RWPE1 (cell line): ENCODE measurements at regions not wholly inside any gene's neighbourhood (a gene's known extent, or its start where the extent isn't known, plus 50 kb on each side); places are given as distances from the start of the nearest gene placed in this dataset.
"Not testable (repeated sequence)": the region's sequence is repeated elsewhere in the genome, so short reads cannot be mapped to it uniquely, and the experiment has no call there.

Source experiments
- CTCF ChIA-PET: fragments of 350-600 bp; sonication (Branson Sonifier 250); formaldehyde crosslinking; extraction: SDS; loops from one replicate; lab custom pipeline; 2021; lab: Yijun Ruan, JAX
- POLR2A ChIA-PET: fragments of 400-600 bp; formaldehyde crosslinking; extraction: SDS; loops from one replicate; lab custom pipeline; 2020; ENCODE audit warnings: antibody characterized with exemption; ENCODE audit not compliant: low non-redundant PET; lab: Yijun Ruan, JAX
- DNase-seq: peaks from one replicate; pipeline ENCODE4 v3.0.0; 2012; ENCODE audit warnings: low spot score
- H3K27ac ChIP-seq: fragments of 450-650 bp; 2 replicates; pipeline ENCODE4 v1.5.1; 2017
- CTCF ChIP-seq: fragments of 450-650 bp; conservative IDR thresholded peaks from 2 replicates; pipeline ENCODE4 v1.5.1; 2017; ENCODE audit warnings: low read depth, mild to moderate bottlenecking

- no peak for DNase-seq
- no peak for TF ChIP-seq CTCF
- POLR2A ChIA-PET, result no interaction called here
- no peak overlapping the region for H3K27ac ChIP-seq
- CTCF ChIA-PET, result interaction anchor here (0.6 kb wide), 1 partner anchor 375 kb away, joined by 3 read pairs; no protein-coding TSS in a partner anchor
Measured at GRCh38 chr6:114827135-114827534, 484.3 kb upstream of the HS3ST5 start.

- no peak for DNase-seq
- no peak overlapping the region for H3K27ac ChIP-seq
- no peak for TF ChIP-seq CTCF
- POLR2A ChIA-PET, result no interaction called here
- CTCF ChIA-PET, result no interaction called here
Measured at GRCh38 chr6:114824409-114824808, 481.6 kb upstream of the HS3ST5 start.

DNA sequence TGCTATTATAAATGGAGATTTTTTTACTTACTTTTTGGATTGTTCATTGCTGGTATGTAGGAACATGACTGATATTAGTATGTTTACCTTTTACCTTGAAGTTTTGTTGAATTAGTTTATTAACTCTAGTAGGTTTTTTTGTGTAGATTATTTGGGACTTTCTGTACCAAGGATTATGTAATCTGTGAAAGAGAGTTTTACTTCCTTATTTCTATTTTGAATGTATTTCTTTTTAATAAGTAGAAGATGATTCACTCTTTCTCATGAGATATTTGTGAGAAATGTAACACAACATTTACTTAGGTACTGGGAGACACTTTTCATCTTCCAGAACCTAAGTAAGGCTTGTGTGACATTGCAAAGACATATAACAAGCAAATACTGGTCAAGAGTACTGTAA lies 473.9 kb upstream of the HS3ST5 start:
- no peak overlapping the region for H3K27ac ChIP-seq
- CTCF ChIA-PET, result no interaction called here
- TF ChIP-seq CTCF, result no peak
- POLR2A ChIA-PET, result no interaction called here
- no peak for DNase-seq

- POLR2A ChIA-PET, result no interaction called here
- TF ChIP-seq CTCF, result no peak
- no peak overlapping the region for H3K27ac ChIP-seq
- no peak for DNase-seq
- CTCF ChIA-PET, result no interaction called here
Measured at GRCh38 chr6:114810468-114810867, 467.6 kb upstream of the HS3ST5 start.

GRCh38 chr6:114805426-114805825 lies 462.6 kb upstream of the HS3ST5 start:
- DNase-seq, CTCF ChIA-PET, POLR2A ChIA-PET, H3K27ac ChIP-seq: not testable (repeated sequence)

- ChIA-PET CTCF (no interaction called here), POLR2A (no interaction called here)
- no peak for TF ChIP-seq CTCF
- no peak for DNase-seq
- H3K27ac ChIP-seq, result no peak overlapping the region
Measured at GRCh38 chr6:114796576-114796975, 453.8 kb upstream of the HS3ST5 start.

DNA sequence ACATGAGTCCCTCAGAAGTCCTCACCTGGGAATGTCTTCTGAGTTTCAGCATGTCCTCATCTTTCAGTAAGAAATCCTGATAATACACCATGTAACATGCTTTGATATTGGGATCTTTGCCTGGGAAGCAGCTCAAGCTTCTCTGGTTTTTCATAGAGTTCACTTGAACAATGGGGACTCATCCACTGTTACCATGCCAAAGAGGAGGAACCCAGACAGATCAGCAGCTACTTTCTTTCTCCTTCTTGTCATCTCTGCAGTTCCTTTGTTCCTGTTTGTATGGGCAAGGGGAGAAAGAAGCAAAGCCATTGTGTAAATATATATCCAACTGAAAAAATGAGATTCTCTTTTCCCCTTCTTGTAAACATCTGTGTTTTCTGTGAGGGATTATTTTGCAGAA lies 450.6 kb upstream of the HS3ST5 start:
- TF ChIP-seq CTCF, result no peak
- no peak for DNase-seq
- no peak overlapping the region for H3K27ac ChIP-seq
- CTCF ChIA-PET, result interaction anchor here (0.6 kb wide), 1 partner anchor 45 kb away, joined by 4 read pairs; no protein-coding TSS in a partner anchor
- POLR2A ChIA-PET, result no interaction called here
